ENCODE measurements at regions not wholly inside any gene's neighbourhood (a gene's known extent, or its start where the extent isn't known, plus 50 kb on each side); places are given as distances from the start of the nearest gene placed in this dataset.

- Histone ChIP-seq H3K9me3 (ENCODE audit: low read depth, low read length, poor library complexity, severe bottlenecking) (no peaks in the 10 kb centered on the region), H3K27me3 (replicated peaks; ENCODE audit: insufficient read depth, low read depth, low read length, poor library complexity) (no peaks in the 10 kb centered on the region), H3K4me3 (ENCODE audit: low read depth, low read length, poor library complexity, severe bottlenecking) (no peak overlapping the region), H3K36me3 (ENCODE audit: insufficient read depth, low read length, poor library complexity, severe bottlenecking) (no peaks in the 10 kb centered on the region), H3K27ac (ENCODE audit: low read depth, low read length, poor library complexity, severe bottlenecking) (no peak overlapping the region), H3K4me1 (ENCODE audit: insufficient read depth, low read length, poor library complexity, severe bottlenecking) (no peaks in the 10 kb centered on the region)
- CTCF ChIA-PET = no interaction called here
- TF ChIP-seq CTCF (conservative IDR thresholded peaks at IDR 0.05; ENCODE audit: low read depth, low read length) (no peak), EZH2 (IDR thresholded peaks at IDR 0.05; ENCODE audit: borderline replicate concordance, low read depth, low read length, poor library complexity, severe bottlenecking) (no peak)
- no peak for DNase-seq (ENCODE audit: low spot score)
- intact Hi-C loops (cut with micrococcal nuclease; ENCODE audit: unreplicated experiment) = no loop called here
- POLR2A ChIA-PET (ENCODE audit: low non-redundant PET) = no interaction called here
- BruUV-seq (replicated peaks) = no TSS peak
Observed at GRCh38 chr5:171669571-171669970, 116.0 kb upstream of the SMIM23 start.

- Histone ChIP-seq H3K9me3 (ENCODE audit: low read depth, low read length, poor library complexity, severe bottlenecking) (no peaks in the 10 kb centered on the region), H3K36me3 (ENCODE audit: insufficient read depth, low read length, poor library complexity, severe bottlenecking) (no peaks in the 10 kb centered on the region), H3K4me1 (ENCODE audit: insufficient read depth, low read length, poor library complexity, severe bottlenecking) (no peaks in the 10 kb centered on the region), H3K27me3 (replicated peaks; ENCODE audit: insufficient read depth, low read depth, low read length, poor library complexity) (peaks cover 8% of the 10 kb centered on the region), H3K27ac (ENCODE audit: low read depth, low read length, poor library complexity, severe bottlenecking) (no peak overlapping the region), H3K4me3 (ENCODE audit: low read depth, low read length, poor library complexity, severe bottlenecking) (no peak overlapping the region)
- ChIA-PET CTCF (interaction anchor here (0.5 kb wide), 1 partner anchor 155 kb away, joined by 13 read pairs; no protein-coding TSS in a partner anchor), POLR2A (ENCODE audit: low non-redundant PET) (no interaction called here)
- no TSS peak for BruUV-seq (replicated peaks)
- intact Hi-C loops (cut with micrococcal nuclease; ENCODE audit: unreplicated experiment) = no loop called here
- DNase-seq (ENCODE audit: low spot score) = no peak
- TF ChIP-seq EZH2 (IDR thresholded peaks at IDR 0.05; ENCODE audit: borderline replicate concordance, low read depth, low read length, poor library complexity, severe bottlenecking) (no peak), CTCF (conservative IDR thresholded peaks at IDR 0.05; ENCODE audit: low read depth, low read length) (no peak)
Observed at GRCh38 chr5:171672556-171672955, 113.1 kb upstream of the SMIM23 start.

GRCh38 chr5:171673328-171673727, 112.3 kb upstream of the SMIM23 start:
- CTCF ChIA-PET = no interaction called here
- DNase-seq (ENCODE audit: low spot score) = no peak
- no peaks in the 10 kb centered on the region for H3K9me3 ChIP-seq (ENCODE audit: low read depth, low read length, poor library complexity, severe bottlenecking)

More at GRCh38 chr5:171673328-171673727, 112.3 kb upstream of the SMIM23 start:
- no peak overlapping the region for H3K27ac ChIP-seq (ENCODE audit: low read depth, low read length, poor library complexity, severe bottlenecking)
- H3K4me1 ChIP-seq (ENCODE audit: insufficient read depth, low read length, poor library complexity, severe bottlenecking) = no peaks in the 10 kb centered on the region
- H3K4me3 ChIP-seq (ENCODE audit: low read depth, low read length, poor library complexity, severe bottlenecking) = no peak overlapping the region
- intact Hi-C loops (cut with micrococcal nuclease; ENCODE audit: unreplicated experiment) = no loop called here
- POLR2A ChIA-PET (ENCODE audit: low non-redundant PET) = no interaction called here
- TF ChIP-seq CTCF (conservative IDR thresholded peaks at IDR 0.05; ENCODE audit: low read depth, low read length) (no peak), EZH2 (IDR thresholded peaks at IDR 0.05; ENCODE audit: borderline replicate concordance, low read depth, low read length, poor library complexity, severe bottlenecking) (no peak)
- no TSS peak for BruUV-seq (replicated peaks)
- H3K27me3 ChIP-seq (replicated peaks; ENCODE audit: insufficient read depth, low read depth, low read length, poor library complexity) = peaks cover 8% of the 10 kb centered on the region
- H3K36me3 ChIP-seq (ENCODE audit: insufficient read depth, low read length, poor library complexity, severe bottlenecking) = no peaks in the 10 kb centered on the region

All from A673 (cell line).